CD4-positive, alpha-beta T cell (primary cell): ENCODE measurements at regions not wholly inside any gene's neighbourhood (a gene's known extent, or its start where the extent isn't known, plus 50 kb on each side); places are given as distances from the start of the nearest gene placed in this dataset.

ENCODE experiments used
- ATAC-seq: fragments of 200-7000 bp; cut with Tn5 transposase; one replicate; pipeline ENCODE4 v1.10.0; 2022; ENCODE audit warnings: mild to moderate bottlenecking; ENCODE audit not compliant: poor library complexity
- CTCF ChIA-PET: fragments of 350-600 bp; sonication (Branson Sonifier 250); formaldehyde crosslinking; loops from one replicate; lab custom pipeline; 2021; ENCODE audit warnings: antibody characterized with exemption, inconsistent platforms; lab: Charles Lee
- POLR2A ChIA-PET: fragments of 350-600 bp; sonication (Branson Sonifier 250); formaldehyde crosslinking; loops from one replicate; lab custom pipeline; 2021; ENCODE audit warnings: antibody characterized with exemption, inconsistent platforms; lab: Charles Lee
- DNase-seq, 14 experiments: peaks; one replicate each; pipeline ENCODE4 v3.0.0-alpha.2; 2013 to 2020; ENCODE audit warnings: mixed read lengths in 2 of 14
- H3K27ac ChIP-seq, 2 donors: one replicate each; pipeline versions ENCODE4 v1.5.1 to v1.7.0; 2013; ENCODE audit warnings: low read length in 2 of 2, low read depth in 1 of 2, mild to moderate bottlenecking in 1 of 2
- H3K27me3 ChIP-seq, 2 experiments: 1 replicate in 1 of 2; 2 replicates in 1 of 2; pipeline versions ENCODE4 v1.6.1 to v1.7.0; 2013; ENCODE audit warnings: low read length in 2 of 2, control low read depth in 1 of 2, mild to moderate bottlenecking in 1 of 2, moderate library complexity in 1 of 2; ENCODE audit not compliant: insufficient read depth in 2 of 2, control insufficient read depth in 1 of 2
- H3K36me3 ChIP-seq: one replicate; pipeline ENCODE4 v1.6.1; 2013; ENCODE audit warnings: low read length, control low read depth; ENCODE audit not compliant: insufficient read depth
- H3K4me1 ChIP-seq: one replicate; pipeline ENCODE4 v1.6.1; 2013; ENCODE audit warnings: low read length, control low read depth; ENCODE audit not compliant: insufficient read depth
- H3K4me3 ChIP-seq: one replicate; pipeline ENCODE4 v1.5.1; 2013; ENCODE audit warnings: mild to moderate bottlenecking, low read length, moderate library complexity
- H3K9me3 ChIP-seq, 2 experiments: 1 replicate in 1 of 2; 2 replicates in 1 of 2; pipeline versions ENCODE4 v1.6.1 to v1.7.0; 2013; ENCODE audit warnings: low read length in 2 of 2, mild to moderate bottlenecking in 2 of 2, control low read depth in 1 of 2, moderate library complexity in 1 of 2; ENCODE audit not compliant: control insufficient read depth in 1 of 2, insufficient read depth in 1 of 2
- H3K27ac Mint-ChIP-seq: one replicate; pipeline ENCODE4 v1.8.0; 2020; ENCODE audit warnings: mixed read lengths
- H3K27me3 Mint-ChIP-seq: one replicate; pipeline ENCODE4 v1.8.0; 2021; ENCODE audit warnings: mixed read lengths
- H3K36me3 Mint-ChIP-seq: one replicate; pipeline ENCODE4 v1.8.0; 2021; ENCODE audit warnings: low read depth, mixed read lengths
- H3K4me1 Mint-ChIP-seq: one replicate; pipeline ENCODE4 v1.8.0; 2021; ENCODE audit warnings: low read depth, mixed read lengths
- H3K4me3 Mint-ChIP-seq: one replicate; pipeline ENCODE4 v1.8.0; 2020; ENCODE audit warnings: mild to moderate bottlenecking, mixed read lengths
- H3K9me3 Mint-ChIP-seq: one replicate; pipeline ENCODE4 v1.8.0; 2020; ENCODE audit warnings: mixed read lengths
- CTCF ChIP-seq: fragments of 200-600 bp; IDR thresholded peaks from one replicate; pipeline ENCODE4 v1.8.0; 2022; ENCODE audit warnings: antibody characterized with exemption, mild to moderate bottlenecking
- intact Hi-C, 2 experiments: fragments of 100-400 bp; cut with DNase I in 1 of 2; cut with micrococcal nuclease in 1 of 2; formaldehyde crosslinking; loops; one replicate each; pipeline versions ENCODE4 v1.15.1 to v1.9.0; 2023 to 2025; cut with DNase I, micrococcal nuclease

GRCh38 chr21:15947677-15948076, 217.9 kb downstream of the USP25 start:
- no peak overlapping the region for H3K27ac Mint-ChIP-seq

GRCh38 chr21:15953551-15954116, 223.9 kb downstream of the USP25 start:
- Histone ChIP-seq H3K9me3 (peaks cover 9 to 19% of the 10 kb centered on the region in 2 experiments), H3K27ac (no peak overlapping the region), H3K4me1 (no peaks in the 10 kb centered on the region), H3K36me3 (no peaks in the 10 kb centered on the region), H3K4me3 (no peak overlapping the region), H3K27me3 (no peaks in the 10 kb centered on the region)
- H3K27ac Mint-ChIP-seq, result no peak overlapping the region
- POLR2A ChIA-PET, result no interaction called here
- H3K36me3 Mint-ChIP-seq, result no peaks in the 10 kb centered on the region
- CTCF ChIA-PET, result no interaction called here
- ATAC-seq, result no peak
- peaks cover 23% of the 10 kb centered on the region for H3K27me3 Mint-ChIP-seq
- no peak for TF ChIP-seq CTCF
- peaks cover 19% of the 10 kb centered on the region for H3K9me3 Mint-ChIP-seq
- intact Hi-C loops, result no loop called here
- no peaks in the 10 kb centered on the region for H3K4me1 Mint-ChIP-seq
- no peak overlapping the region for H3K4me3 Mint-ChIP-seq
- DNase-seq, result no peak

More at GRCh38 chr21:15947677-15948076, 217.9 kb downstream of the USP25 start:
- H3K9me3 ChIP-seq, result peaks cover 0 to 2% of the 10 kb centered on the region in 2 experiments
- no peak for TF ChIP-seq CTCF
- CTCF ChIA-PET, result no interaction called here
- H3K4me1 ChIP-seq, result no peaks in the 10 kb centered on the region
- Mint-ChIP-seq H3K9me3 (peaks cover 4% of the 10 kb centered on the region), H3K4me1 (no peaks in the 10 kb centered on the region), H3K4me3 (no peak overlapping the region), H3K27me3 (peaks cover 36% of the 10 kb centered on the region), H3K36me3 (no peaks in the 10 kb centered on the region)
- H3K36me3 ChIP-seq, result no peaks in the 10 kb centered on the region
- DNase-seq, result no peak
- H3K27me3 ChIP-seq, result no peaks in the 10 kb centered on the region
- POLR2A ChIA-PET, result no interaction called here
- H3K27ac ChIP-seq, result no peak overlapping the region
- no peak overlapping the region for H3K4me3 ChIP-seq
- ATAC-seq, result no peak
- intact Hi-C loops, result no loop called here

GRCh38 chr21:15964236-15964855, 234.6 kb downstream of the USP25 start:
- Mint-ChIP-seq H3K9me3 (no peaks in the 10 kb centered on the region), H3K4me3 (no peak overlapping the region), H3K27me3 (peaks cover 3% of the 10 kb centered on the region), H3K27ac (no peak overlapping the region), H3K36me3 (no peaks in the 10 kb centered on the region), H3K4me1 (no peaks in the 10 kb centered on the region)
- ChIA-PET POLR2A (no interaction called here), CTCF (no interaction called here)
- no peaks in the 10 kb centered on the region for H3K36me3 ChIP-seq
- ATAC-seq, result no peak
- no peaks in the 10 kb centered on the region for H3K27me3 ChIP-seq
- no peaks in the 10 kb centered on the region for H3K9me3 ChIP-seq
- no peak overlapping the region for H3K27ac ChIP-seq
- DNase-seq, result no peak
- H3K4me1 ChIP-seq, result no peaks in the 10 kb centered on the region
- TF ChIP-seq CTCF, result no peak
- intact Hi-C loops, result no loop called here
- no peak overlapping the region for H3K4me3 ChIP-seq
